HG02938 (cell line): ENCODE measurements at regions not wholly inside any gene's neighbourhood (a gene's known extent, or its start where the extent isn't known, plus 50 kb on each side); places are given as distances from the start of the nearest gene placed in this dataset.
"Not testable (repeated sequence)": the region's sequence is repeated elsewhere in the genome, so short reads cannot be mapped to it uniquely, and the experiment has no call there.

Experiments
- ATAC-seq: cut with Tn5 transposase; IDR thresholded peaks from one replicate; pipeline ENCODE4 v1.9.1; 2021; ENCODE audit warnings: mild to moderate bottlenecking, moderate library complexity; ENCODE audit not compliant: unreplicated experiment

GRCh38 chrY:18966001-18966400, 192.5 kb upstream of the HSFY2 start:
- no peak for ATAC-seq

- ATAC-seq, result no peak
These were observed 185.3 kb upstream of the HSFY2 start for GRCh38 chrY:18958846-18959245.

- ATAC-seq, result no peak
These were observed 178.3 kb upstream of the HSFY2 start for GRCh38 chrY:18951657-18952435.

GRCh38 chrY:18951019-18951418, 177.5 kb upstream of the HSFY2 start:
- ATAC-seq, result no peak

GRCh38 chrY:18936831-18937230, 163.3 kb upstream of the HSFY2 start:
- ATAC-seq, result no peak

GRCh38 chrY:18919256-18919655, 145.7 kb upstream of the HSFY2 start:
- no peak for ATAC-seq

- ATAC-seq, result no peak
These were observed 139.3 kb upstream of the HSFY2 start for GRCh38 chrY:18912846-18913245.

- no peak for ATAC-seq
These were observed 136.3 kb upstream of the HSFY2 start for GRCh38 chrY:18909846-18910245.

GRCh38 chrY:18906198-18906597, 132.7 kb upstream of the HSFY2 start:
- ATAC-seq, result not testable (repeated sequence)

GRCh38 chrY:18904296-18904695, 130.8 kb upstream of the HSFY2 start:
- ATAC-seq, result no peak

- ATAC-seq, result no peak
These were observed 118.5 kb upstream of the HSFY2 start for GRCh38 chrY:18891994-18892393.

- no peak for ATAC-seq
These were observed 116.0 kb upstream of the HSFY2 start for GRCh38 chrY:18889548-18889947.

GRCh38 chrY:18884748-18885147, 111.2 kb upstream of the HSFY2 start:
- no peak for ATAC-seq

- ATAC-seq, result not testable (repeated sequence)
These were observed 95.6 kb upstream of the HSFY2 start for GRCh38 chrY:18869145-18869544.

- not testable (repeated sequence) for ATAC-seq
These were observed 93.5 kb upstream of the HSFY2 start for GRCh38 chrY:18866887-18867551.

GRCh38 chrY:18860856-18861255, 87.3 kb upstream of the HSFY2 start:
- ATAC-seq, result not testable (repeated sequence)

GRCh38 chrY:18858484-18859191, 85.1 kb upstream of the HSFY2 start:
- ATAC-seq, result not testable (repeated sequence)

- ATAC-seq, result not testable (repeated sequence)
These were observed 81.6 kb upstream of the HSFY2 start for GRCh38 chrY:18855184-18855583.

- not testable (repeated sequence) for ATAC-seq
These were observed 79.8 kb upstream of the HSFY2 start for GRCh38 chrY:18853323-18853722.

- not testable (repeated sequence) for ATAC-seq
These were observed 63.1 kb upstream of the HSFY2 start for GRCh38 chrY:18836643-18837042.
